ENCODE measurements at regions not wholly inside any gene's neighbourhood (a gene's known extent, or its start where the extent isn't known, plus 50 kb on each side); places are given as distances from the start of the nearest gene placed in this dataset.

DNA sequence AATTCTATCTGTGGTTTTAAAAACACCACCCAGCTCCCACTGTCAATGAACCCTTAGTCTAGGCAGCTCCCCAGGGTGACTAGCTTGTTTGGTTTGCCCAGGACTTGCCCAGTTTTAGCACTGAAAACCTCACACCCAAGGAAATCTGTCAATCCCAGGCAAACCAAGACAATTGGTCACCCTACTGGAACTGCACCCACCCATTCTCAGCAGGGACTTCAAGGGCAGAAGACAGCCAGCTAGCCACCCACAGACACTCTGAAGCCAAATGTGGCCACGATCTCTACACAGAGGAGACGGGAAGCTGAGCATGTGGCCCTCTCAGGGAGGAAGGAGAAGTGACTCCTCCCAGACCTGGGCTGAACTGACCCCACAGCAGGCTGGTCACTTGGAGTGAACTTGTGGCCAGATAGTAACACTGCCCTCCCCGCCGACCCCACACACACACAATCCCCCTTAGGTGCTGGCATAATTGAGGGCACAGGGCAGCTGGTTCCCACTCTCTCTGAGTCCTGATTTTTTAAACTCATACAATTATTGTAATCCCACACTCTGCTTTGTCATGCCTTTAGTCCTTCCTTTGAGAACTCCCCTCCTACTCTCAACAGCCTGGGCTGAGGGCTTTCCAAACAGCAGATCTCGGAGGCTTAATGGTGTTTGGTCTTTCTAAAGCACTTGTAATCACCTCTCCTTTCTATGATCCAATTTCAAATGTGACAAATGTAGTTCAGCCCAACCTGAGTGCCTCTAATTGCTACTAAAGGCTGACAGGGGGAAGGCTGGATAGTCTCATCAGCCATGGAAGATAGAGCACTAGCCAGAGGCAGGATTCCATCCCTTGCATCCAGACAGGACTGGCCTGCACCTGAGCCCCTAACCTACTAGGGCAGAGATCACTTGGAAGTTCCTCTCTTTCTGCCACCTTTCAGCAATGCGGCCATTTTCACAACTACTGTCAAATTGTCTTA lies 74.7 kb upstream of the DRD2 start:
- TF ChIP-seq ZNF644 (tag; IDR thresholded peaks at IDR 0.05; ENCODE audit: low read depth) (no peak), CHD1 (IDR thresholded peaks at IDR 0.05; ENCODE audit: low read length) (no peak), TEAD2 (tag; IDR thresholded peaks at IDR 0.05) (no peak), HDAC2 (IDR thresholded peaks at IDR 0.05) (no peak), EZH2 (IDR thresholded peaks at IDR 0.05; ENCODE audit: borderline replicate concordance, low read depth, low read length) (no peak)
- TF ChIP-seq, protein P1, sequence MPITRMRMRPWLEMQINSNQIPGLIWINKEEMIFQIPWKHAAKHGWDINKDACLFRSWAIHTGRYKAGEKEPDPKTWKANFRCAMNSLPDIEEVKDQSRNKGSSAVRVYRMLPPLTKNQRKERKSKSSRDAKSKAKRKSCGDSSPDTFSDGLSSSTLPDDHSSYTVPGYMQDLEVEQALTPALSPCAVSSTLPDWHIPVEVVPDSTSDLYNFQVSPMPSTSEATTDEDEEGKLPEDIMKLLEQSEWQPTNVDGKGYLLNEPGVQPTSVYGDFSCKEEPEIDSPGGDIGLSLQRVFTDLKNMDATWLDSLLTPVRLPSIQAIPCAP (CRISPR knock-in tag; IDR thresholded peaks at IDR 0.05; ENCODE audit: borderline replicate concordance), result no peak
- TF ChIP-seq, protein P2, sequence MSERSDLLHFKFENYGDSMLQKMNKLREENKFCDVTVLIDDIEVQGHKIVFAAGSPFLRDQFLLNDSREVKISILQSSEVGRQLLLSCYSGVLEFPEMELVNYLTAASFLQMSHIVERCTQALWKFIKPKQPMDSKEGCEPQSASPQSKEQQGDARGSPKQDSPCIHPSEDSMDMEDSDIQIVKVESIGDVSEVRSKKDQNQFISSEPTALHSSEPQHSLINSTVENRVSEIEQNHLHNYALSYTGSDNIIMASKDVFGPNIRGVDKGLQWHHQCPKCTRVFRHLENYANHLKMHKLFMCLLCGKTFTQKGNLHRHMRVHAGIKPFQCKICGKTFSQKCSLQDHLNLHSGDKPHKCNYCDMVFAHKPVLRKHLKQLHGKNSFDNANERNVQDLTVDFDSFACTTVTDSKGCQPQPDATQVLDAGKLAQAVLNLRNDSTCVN (CRISPR knock-in tag; IDR thresholded peaks at IDR 0.05), result no peak
- TF ChIP-seq, protein P3, sequence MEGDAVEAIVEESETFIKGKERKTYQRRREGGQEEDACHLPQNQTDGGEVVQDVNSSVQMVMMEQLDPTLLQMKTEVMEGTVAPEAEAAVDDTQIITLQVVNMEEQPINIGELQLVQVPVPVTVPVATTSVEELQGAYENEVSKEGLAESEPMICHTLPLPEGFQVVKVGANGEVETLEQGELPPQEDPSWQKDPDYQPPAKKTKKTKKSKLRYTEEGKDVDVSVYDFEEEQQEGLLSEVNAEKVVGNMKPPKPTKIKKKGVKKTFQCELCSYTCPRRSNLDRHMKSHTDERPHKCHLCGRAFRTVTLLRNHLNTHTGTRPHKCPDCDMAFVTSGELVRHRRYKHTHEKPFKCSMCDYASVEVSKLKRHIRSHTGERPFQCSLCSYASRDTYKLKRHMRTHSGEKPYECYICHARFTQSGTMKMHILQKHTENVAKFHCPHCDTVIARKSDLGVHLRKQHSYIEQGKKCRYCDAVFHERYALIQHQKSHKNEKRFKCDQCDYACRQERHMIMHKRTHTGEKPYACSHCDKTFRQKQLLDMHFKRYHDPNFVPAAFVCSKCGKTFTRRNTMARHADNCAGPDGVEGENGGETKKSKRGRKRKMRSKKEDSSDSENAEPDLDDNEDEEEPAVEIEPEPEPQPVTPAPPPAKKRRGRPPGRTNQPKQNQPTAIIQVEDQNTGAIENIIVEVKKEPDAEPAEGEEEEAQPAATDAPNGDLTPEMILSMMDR (IDR thresholded peaks at IDR 0.05 in 2 of 3, conservative IDR thresholded peaks at IDR 0.05 in 1 of 3; ENCODE audit: insufficient read depth in 2 of 3, low read depth in 1 of 3, low read length in 3 of 3), result no peak

Measured in K562 (cell line).